ENCODE measurements at regions not wholly inside any gene's neighbourhood (a gene's known extent, or its start where the extent isn't known, plus 50 kb on each side); places are given as distances from the start of the nearest gene placed in this dataset.
A peak's percentile ranks its signal among the peaks of the same experiment; 100 is the strongest.

DNA sequence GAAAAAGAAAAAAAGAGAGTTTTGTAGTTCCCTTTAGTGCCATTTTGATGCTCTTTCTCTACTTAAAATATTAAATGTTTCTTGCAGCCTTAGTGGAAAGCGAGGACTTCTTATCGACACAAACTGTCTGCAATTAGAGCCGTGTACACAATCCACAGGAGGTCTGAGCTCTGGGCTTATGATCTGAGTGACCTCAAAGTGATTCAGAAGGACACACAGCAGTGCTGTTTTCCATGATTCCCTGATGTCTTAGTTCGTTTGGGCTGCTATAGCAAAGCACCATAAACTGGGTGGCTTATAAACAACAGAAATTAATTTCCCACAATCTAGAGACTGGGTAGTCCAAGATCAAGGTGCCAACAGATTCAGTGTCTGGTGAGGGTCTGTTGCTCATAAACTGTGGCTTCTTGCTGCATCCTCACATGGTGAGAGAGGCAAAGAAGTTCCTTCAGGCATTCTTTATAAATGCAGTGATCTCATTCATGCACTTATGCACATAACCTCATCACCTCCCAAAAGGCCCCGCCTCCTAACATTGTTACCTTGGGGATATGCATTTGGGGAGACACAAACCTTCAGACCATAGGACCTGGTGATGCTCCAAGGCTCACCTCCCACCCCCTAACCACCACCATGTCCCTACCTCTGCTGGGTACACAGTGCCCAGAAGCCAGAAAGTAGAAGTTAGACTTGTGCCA is 204.5 kb upstream of the GHITM start:
- DNase-seq (ENCODE audit: low read depth, low spot score) = no peak

DNA sequence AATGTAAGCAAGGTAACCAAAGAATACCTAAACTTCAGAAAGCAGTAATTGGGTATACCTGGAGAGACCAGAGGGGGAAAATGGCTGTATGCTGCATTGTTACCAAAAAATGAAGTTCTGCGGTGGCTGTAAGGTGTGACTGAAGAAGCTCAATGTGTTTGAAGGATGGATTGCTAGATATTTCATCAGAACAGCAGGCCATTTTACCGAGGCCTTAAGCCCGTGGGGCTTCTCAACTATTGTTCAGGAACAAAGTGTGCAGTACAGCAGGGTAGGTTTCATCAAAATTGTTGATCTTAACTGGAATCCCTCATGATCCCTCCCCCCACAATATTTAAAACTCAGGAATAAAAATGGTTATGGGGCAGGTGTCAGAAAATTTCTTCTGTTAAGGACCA is 204.0 kb upstream of the GHITM start:
- no peak for DNase-seq (ENCODE audit: low read depth, low spot score)

DNA sequence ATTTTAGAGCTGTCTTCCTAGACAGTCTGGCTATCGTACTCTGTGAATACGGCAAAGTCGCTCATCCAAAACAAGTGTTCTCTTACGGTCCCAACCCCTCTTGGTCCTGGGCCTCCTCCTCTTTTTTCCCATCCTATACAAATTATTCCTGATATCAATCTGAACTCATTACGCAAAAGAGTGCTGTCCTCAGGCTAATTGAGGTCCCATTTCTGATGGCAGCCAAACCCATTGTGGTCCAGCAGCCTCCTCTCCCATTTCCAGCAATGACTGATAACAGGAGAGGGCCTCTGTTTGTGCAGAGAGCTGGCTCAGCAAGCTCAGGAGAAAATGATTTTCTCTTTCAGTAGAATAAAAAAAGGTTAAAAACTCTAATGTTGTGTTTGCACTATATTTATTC is 203.4 kb upstream of the GHITM start:
- no peak for DNase-seq (ENCODE audit: low read depth, low spot score)

DNA sequence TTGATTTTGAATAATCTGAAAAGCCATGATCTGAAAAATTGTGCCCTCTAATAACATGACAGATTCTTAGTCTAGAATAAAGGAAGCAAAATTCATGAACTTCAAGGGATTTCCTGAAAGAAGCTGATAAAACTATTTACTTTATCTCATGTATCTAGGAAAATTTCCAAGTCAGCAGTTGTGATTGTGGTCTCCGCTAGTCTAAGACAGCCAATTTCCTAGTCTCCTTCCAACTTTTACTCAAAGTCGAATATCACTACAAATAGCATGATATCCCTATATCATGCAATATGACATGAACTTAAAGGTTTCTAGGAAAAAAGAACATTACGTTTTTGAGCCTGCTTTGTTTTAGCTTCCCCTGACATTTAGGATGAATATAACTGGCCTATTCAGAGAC is 202.1 kb upstream of the GHITM start:
- no peak for DNase-seq (ENCODE audit: low read depth, low spot score)

DNA sequence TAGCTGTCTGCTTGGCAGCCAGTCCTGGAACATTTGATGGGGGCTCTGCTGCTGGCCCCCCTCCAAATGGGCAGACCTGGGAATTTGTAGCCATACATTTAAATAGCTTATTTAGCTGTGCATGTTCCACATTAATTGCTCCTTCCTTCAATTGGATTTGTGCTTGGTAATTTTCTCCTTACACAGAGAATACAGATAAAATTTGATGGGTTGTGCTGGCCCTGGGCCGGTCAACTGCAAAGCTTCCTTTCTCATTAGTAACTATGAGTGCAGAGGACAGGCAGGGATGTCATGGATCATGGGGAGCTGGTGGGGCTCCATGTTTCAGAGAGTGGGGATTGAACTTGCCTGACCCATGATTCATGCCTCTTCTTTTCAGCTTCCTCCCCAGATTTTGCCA is 201.5 kb upstream of the GHITM start:
- DNase-seq (ENCODE audit: low read depth, low spot score) = no peak

DNA sequence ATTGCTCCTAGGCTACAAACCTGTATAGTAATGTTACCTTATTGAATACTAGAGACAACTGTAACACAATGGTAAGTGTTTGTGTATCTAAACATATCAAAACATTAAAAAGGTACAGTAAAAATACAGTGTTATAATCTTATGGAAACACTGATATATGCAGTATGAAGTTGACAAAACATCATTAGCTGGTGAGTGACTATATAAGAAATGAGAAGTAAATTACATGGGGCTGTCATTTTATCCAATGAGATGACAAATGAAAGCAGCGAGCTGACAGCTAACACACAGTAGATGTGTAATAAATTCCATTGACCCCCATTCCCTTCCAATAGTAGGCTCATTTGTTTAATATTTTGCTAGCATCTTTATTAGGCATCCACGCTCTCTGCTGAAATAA is 198.1 kb upstream of the GHITM start:
- DNase-seq (ENCODE audit: low read depth, low spot score) = no peak

DNA sequence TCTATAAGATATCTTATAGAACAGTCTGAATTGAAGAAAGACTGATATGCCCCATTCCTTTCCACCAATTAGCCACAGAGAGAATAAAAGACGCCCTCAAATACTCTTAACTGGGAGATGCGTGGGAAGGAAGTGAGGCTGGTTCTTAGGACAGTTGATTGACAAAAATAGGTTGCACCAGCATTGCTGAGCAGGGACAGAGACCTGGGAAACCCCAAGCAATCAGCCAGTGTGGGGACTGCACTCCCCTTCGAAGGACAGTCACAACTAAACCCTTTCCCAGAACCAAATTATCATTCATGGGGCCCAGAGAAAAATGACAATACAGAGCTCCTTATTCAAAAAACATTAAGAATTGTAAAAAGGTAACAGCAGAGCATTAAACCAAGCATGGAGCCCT is 196.9 kb upstream of the GHITM start:
- no peak for DNase-seq (ENCODE audit: low read depth, low spot score)

DNA sequence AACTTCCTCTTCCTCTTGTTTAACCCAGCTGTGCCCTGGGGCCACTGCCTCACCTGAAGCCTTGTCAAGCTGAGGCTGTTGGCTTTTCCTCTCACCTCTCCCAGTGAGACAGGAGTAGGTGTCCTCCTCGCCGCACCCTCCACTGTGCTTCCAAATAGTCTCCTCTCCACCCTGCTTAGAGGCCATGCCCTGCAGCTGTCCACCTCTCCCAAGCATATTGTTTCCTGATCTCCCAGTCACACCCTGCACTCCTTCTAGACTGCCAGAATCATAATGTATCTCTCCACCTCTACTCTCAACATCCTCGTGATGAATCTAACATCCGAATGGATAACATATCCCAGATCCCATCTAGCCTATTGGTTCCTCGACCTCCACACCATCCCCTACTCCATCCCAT is 196.3 kb upstream of the GHITM start:
- no peak for DNase-seq (ENCODE audit: low read depth, low spot score)

DNA sequence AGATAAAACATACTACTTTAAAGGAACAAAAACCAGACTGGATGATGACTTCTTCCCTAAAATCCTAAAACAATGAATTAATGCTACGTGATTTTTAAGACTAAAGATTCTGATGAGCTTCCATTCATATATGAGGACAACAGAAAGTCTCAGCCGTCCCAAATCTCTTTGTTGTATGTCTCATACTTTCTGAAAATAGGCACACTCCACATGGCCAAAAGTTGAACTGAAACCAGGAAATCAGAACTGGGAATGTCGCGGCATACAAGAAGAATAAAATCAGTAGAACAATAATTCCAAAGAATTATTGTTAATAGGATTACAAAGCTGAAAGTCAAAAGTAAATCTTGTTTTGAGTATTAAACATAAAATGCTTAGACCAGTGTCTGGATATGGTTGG is 195.4 kb upstream of the GHITM start:
- DNase-seq (ENCODE audit: low read depth, low spot score) = no peak

DNA sequence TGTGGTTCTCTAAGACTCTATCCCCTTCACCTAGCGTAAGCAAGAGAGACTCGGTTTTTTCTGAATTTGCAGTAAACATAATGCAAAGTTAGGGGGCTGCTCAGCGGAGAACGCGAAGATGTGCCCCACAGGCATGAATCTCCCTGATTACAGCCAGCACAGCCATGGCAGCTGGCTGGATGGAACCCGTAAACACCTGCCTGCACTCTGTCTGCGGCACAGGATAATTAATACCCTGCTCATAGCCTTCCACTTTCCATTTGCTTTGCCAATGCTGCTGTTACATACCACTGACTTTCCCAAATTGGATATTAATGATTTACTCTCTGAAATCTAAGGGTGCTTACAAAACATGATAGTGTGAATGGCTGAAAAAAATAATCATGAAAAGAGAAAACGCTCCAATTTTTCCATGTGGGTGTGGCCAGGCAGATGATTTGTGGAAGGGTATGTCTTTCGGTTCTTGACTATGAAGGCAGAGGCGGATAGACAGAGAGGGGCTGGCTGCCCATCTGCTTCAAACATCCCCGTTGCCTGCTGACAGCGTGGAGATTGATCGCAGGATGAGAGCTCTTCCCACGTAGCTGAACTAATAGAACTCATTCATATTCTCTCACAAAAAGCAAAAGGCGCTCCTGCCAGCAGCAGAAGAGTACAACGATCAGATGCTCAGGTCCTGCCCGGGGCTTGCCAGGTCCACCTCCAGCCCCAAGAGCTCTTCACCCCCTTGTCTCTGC is 193.2 kb upstream of the GHITM start:
- no peak for DNase-seq (ENCODE audit: low read depth, low spot score)

DNA sequence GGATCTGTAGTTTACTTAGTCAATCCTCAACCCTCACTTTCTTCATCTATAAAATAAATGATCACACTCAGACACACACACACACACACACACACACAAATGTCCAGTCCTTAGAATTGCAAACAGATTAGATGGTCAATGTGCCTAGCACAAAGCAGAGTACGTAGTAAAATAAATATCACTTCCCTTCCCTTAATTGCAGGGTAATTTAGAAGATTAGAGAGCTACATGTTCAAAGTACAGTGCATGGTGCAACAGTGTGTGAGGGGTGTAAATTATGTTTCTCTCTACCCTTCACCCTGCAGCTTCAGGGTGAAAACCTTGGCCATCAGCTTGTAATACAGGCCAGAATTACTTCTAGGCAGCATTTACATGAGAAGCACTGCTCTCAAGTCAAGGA is 187.0 kb upstream of the GHITM start:
- DNase-seq (ENCODE audit: low read depth, low spot score) = no peak

DNA sequence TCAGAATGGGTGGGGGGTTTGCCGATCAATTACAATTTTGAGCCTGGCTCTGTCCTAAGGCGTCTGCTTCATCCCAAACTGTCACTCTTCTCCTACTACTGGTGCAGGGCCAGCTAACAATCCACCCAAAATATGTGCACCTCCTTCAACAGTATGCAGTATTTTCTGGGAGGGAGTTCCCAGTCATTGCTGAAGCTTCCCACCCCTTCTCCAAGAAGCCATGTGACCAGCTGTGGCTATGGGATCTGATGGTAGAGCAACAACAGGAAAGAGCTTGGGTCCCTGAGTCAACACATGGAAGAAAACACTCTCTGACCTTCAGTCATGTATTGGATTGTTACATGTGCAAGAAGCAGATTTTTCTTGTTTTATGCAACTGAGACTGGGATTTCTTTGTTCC is 185.7 kb upstream of the GHITM start:
- DNase-seq (ENCODE audit: low read depth, low spot score) = no peak

DNA sequence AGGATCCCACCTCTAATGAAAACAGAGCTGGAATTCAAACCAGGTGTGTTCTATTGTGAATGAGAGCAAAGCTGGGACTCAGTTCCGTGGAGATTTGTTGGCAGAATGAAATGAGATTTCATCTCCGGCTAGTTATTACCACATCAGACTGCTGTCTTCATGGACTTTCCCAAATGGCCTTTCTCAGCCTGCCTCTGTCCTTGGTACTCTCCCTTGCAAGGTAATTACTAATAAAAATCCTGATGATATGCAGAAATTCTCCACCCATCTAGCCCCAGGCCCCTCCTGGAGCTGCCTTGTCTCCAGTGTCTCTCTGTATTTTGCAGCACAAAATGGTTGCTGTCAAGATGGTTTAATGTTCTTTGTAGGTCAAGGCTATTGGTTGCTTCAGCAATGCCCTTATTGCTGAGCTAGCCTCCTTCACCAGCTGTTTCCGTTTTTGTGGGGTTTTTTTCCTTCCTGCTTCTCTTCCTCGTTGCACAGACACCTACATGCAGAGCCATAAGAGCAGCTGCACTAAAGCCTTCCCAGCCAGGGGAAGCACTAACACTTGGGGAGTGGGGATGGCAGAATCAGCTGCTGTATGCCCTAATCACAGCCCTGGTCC is 185.0 kb upstream of the GHITM start:
- no peak for DNase-seq (ENCODE audit: low read depth, low spot score)

DNA sequence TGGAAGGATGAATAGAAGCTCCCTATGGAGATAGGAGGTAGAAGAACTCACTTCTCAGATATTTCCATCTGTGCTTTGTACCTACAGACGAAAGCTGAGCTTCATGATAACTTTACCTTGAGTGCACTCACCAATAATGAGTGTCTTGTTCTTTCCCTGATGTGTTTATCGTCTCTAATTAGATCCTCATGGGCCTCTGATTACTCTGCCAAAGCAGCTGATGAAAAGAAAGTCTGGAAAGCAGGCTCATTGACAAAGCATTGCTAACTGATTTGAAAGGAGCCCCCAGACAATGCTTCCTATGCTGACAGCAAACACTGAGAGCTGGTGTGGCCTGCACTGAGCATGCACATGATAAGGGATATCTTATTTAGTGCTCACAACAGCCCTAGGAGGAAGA is 183.9 kb upstream of the GHITM start:
- DNase-seq (ENCODE audit: low read depth, low spot score) = no peak

DNA sequence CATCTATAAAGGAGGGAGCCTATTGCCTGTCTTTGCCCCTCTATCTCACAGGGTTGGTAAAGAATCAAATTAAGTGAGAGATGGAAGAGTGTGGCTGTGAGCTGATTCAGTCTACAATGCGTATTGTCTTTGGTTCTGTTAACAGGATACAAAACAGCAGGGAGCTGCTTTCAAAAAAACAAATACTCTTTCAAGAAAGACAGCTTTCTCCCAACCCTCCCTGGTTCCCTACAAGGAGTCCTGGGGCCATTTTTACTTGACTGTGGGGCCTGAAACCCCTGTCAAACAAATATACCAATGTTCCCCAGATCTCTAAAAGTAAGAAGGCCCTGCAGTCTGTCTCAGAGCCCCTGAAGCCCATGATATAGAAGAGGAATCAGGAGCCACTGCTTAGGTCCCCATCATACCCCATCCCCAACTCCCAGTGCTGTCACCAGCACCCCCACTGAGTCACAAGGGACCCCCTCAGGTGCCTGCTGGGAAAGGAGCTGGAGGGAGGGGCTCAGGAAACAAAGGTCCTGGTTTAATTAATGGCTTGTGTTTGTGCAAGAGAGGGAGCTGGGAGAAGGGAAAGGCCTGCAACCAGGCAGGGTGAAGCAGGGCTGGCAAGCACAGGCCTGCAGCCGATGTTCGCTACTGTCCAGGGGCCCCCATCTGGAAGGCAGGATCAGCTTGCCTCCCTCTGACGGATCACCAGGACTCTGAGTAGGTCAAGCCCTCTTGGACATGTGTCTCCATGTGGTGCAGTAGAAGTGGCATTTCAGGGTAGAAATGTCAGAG is 182.0 kb upstream of the GHITM start:
- peak; percentile 28 for DNase-seq (ENCODE audit: low read depth, low spot score)

DNA sequence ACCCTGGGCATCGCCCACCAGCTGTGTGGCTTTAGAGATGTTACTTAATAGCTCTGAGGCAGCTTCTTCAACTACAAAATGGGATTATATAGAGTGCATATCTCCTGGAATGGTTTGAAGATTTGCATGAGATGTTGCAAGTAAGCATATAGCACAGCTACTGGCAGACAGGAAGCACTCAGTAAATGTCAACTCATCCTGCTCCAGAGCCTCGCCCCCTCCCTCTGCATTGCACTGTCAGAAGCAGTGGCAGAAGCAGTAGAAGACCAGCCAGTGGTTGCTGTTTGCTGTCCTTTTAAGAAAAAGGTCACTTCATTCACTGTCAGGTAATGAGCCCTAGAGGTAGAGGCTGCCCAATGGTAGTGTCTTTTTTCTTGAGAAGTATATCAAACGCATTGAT is 180.0 kb upstream of the GHITM start:
- no peak for DNase-seq (ENCODE audit: low read depth, low spot score)

DNA sequence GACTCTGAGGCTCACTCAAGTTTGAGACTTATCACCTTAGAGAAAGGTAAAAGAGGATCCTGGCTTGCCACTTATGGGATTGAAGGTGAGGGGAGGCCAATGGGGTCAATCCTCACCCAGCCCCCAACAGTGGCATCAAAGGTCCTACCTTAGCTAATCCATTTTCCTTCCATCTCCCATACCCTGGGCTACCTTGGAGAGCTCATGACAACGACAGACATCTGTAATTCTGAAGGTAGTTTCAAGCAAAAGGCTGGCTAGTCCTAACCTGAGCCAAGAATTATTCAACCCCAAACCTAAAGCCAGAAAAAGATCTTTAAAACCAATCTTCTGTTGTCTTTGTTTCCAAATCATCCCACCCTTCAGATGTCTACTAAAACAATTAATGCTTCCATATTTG is 179.2 kb upstream of the GHITM start:
- no peak for DNase-seq (ENCODE audit: low read depth, low spot score)

DNA sequence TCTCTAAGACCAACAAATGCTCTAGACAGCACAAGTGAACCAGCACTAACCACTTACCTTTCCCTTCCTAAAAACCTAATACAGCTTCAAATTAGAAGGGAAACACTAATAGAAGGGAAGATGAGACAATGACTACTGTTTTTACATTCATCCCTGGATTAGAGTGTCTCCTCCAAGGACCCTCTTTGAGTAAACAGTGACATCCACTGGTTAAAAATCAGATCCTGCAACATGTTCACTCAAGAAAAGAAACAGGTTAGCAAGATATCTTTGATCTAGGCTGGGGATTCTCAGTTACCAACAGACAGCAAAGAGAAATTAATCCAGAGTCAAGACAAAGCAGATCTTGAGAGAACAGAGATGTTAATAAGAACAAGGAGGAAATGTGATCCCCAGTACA is 177.7 kb upstream of the GHITM start:
- DNase-seq (ENCODE audit: low read depth, low spot score) = no peak

DNA sequence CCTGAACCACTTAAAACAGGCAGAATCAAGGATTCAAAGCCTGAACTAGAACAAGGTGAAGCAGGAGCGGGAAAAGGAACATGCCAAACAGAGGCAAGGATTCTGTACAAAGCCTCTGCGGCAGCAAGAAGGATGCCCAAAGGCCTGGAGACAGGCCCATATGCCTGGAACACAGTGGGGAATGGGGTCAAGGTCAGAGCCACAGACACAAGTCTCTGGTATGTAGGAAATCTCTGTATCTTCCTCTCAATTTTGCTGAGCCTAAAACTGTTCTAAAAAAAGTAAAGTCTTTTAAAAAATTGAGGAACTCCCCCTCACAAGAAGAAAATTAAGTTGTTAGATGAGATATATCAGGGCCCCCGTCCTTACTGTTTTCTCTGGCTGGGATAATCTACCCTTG is 175.9 kb upstream of the GHITM start:
- DNase-seq (ENCODE audit: low read depth, low spot score) = no peak

DNA sequence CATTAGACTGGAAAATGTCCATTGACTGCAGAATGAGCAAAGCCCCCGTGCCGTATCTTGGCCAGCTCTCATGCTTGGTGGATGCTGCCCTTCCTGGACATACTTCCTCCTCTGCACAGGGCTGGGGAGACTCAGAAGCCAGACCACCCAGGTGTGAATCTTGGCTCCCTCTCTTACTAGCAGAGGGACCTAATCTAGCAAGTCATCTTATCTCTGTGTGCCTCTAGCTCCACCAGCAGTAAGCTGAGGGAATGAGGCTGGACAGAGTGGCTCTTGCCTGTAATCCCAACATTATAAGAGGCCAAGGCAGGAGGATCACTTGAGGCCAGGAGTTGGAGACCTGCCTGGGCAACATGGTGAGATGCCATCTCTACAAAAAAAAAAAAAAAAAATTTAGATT is 173.8 kb upstream of the GHITM start:
- no peak for DNase-seq (ENCODE audit: low read depth, low spot score)

DNA sequence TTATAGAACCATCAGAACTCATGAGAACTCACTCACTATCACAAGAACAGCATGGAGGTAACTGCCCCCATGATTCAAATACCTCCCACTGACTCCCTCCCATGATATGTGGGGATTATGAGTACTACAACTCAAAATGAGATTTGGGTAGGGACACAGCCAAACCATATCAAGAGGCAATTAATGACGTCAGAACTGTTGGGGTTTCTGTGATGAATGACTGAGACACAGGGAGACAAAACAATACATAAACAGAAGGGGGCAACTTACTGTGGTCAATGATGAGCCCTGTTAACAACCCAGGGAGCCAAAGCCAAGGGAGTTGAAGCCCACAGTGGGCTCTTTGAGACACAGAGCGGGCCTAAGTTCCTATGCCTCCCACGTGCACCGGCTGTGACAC is 171.3 kb upstream of the GHITM start:
- no peak for DNase-seq (ENCODE audit: low read depth, low spot score)

DNA sequence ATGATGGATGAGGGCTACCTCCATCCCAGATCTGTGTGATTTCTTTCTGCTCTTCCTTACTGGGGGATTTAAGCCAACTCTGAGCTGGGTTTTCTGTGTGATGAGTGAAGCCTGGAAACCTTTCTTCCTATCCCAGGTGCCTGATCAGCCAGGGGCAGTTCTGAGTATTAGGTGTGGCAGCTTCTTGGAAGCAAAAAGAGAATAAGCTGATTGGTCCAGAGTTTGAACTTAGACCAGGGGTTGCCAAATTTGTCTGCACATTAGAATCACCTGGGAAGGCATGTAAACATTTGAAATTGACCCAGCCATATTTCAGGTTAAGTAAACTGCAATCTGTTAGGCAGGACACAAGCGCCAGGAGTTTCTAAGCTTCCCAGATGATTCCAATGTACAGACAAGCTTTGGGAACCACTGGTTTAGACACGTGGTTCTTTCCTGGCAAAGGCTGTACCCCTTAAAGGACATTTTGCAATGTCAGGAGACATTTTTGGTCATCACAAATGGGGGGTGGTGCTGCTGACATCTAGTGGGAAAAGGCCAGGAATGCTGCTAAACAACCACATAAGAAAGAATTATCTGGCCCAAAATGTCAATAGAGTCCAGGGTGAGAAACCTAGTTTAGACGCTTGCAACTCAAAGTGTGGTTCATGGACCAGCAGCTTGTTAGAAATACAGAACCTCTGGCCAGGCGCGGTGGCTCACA is 160.5 kb upstream of the GHITM start:
- DNase-seq (ENCODE audit: low read depth, low spot score) = no peak
